GM19035 (cell line): ENCODE measurements at regions not wholly inside any gene's neighbourhood (a gene's known extent, or its start where the extent isn't known, plus 50 kb on each side); places are given as distances from the start of the nearest gene placed in this dataset.
"Not testable (repeated sequence)": the region's sequence is repeated elsewhere in the genome, so short reads cannot be mapped to it uniquely, and the experiment has no call there.

Experiments
- ATAC-seq: cut with Tn5 transposase; IDR thresholded peaks from one replicate; pipeline ENCODE4 v1.9.1; 2021; ENCODE audit not compliant: unreplicated experiment

GRCh38 chr6:56749632-56750151 is 107.0 kb upstream of the DST start:
- ATAC-seq: no peak

DNA sequence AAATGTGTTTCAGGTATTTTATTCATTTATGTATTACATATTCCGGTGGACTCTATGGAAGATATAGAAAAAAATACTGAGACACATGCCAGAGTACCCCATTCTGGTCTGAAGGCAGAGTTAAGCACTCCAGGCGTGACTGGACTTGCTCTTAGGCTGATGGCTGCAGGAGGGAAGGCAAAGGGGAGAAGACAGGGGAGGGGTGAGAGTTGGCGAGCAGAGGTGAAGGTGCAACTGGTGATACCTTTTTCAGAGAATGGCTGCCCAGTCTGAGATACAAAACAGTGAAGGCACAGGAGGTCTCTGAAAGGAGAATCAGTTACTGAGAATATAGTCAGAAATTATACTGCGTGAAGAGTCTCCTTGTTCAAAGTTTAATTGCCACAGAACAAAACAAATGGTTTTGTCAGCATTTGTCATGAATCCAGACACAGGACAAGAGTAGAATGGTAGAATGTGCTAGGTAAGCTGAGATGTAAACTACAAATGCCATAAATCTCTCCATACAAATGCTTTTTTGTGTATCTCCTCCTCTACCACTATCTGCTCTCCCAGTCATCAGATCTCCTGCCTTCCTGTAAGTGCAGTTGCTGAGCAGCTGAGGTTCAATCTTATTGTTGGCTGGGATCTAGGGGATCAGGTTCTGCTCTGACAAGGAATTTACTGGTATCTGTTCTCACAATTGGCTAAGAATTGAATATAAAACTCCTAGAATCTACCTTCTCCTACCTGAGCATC is 104.2 kb upstream of the DST start:
- no peak for ATAC-seq

DNA sequence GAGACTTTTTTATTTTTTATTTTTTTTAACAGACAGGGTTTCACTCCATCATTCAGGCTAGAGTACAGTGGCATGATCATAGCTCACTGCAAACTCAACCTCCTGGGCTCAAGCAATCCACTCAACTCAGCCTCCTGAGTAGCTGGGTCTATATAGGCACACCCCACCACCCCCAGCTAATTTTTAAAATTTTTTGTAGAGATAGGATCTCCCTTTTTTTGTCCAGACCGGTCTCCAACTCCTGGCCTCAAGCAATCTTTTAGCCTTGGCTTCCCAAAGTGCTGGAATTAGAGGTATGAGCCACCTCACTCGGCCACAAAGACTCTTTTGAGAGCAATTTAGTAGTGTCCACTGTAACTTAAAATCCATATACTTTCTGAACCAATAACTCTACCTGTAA is 103.3 kb upstream of the DST start:
- ATAC-seq: no peak

DNA sequence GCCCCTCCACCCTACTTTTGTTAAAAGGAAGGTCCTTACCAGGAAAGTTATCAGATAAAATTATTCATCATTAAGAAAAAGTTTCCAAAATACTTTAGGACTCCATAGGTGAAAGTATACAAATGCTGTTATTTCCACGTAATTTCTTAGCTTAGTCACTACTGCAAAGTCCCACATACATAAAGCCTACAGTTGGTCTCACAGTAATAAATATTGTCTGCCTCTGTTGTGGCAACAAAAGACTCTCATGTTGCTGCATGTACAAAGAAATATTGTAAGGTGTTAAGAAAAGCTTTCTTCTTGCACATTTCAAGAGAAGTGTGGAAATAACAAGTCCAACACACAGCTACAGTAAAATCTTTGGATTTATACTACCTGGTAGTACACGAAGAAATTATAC is 102.4 kb upstream of the DST start:
- ATAC-seq: no peak

DNA sequence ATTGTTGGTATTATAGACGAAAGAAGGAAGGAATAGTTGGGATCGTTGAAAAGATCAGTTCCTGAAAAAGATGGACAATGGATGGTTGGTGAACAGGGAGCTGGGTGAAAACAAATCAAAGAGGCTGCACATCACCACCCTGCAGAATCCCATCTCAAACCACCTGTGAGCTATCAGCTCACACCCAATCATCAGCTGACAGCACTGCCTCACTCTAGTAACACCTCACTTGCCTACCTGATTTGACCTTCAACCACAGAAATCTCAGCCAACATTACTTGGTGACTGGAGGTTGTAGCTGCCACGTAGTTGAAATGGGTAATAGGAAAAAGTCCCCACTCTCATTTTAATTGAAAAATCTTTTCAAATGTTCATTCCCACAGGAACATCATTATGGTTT is 101.8 kb upstream of the DST start:
- no peak for ATAC-seq

GRCh38 chr6:56742122-56742791 is 99.6 kb upstream of the DST start:
- ATAC-seq: peak; percentile 74

DNA sequence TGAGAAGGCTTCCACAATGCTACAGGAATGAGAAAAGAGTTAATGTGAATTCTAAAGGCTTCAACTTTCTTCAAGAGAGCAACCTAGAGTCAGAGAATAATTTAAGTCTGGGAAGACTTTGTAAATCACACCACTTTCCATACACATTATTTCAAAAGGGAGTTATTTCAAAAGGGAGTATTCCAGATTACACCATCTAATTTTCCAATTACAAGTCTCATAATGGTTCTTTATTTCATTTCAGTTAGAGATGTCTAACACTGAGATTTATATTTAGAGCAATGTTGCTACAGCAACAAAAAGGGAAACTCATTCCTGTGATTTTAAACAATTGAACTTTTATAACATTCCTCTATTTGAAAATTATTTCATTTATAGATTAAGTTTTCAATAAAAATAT is 98.8 kb upstream of the DST start:
- ATAC-seq: no peak

- ATAC-seq: no peak
Measured at GRCh38 chr6:56739836-56740815, 97.4 kb upstream of the DST start.

DNA sequence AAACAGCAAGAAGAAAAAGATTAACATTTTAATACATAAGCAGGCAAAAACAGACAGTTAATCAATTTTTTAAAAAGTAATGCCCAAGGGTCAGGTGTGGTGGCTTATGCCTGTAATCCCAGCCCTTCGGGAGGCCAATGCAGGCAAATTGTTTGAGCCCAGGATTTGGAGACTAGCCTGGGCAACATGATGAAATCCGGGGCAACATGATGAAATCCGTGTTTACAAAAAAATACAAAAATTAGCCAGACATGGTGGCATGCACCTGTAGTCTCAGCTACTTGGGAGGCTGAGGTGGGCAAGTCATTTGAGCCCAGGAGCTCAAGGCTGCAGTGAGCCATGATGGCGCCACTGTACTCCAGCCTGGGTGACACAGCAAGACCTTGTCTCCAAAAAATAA is 94.1 kb upstream of the DST start:
- no peak for ATAC-seq

DNA sequence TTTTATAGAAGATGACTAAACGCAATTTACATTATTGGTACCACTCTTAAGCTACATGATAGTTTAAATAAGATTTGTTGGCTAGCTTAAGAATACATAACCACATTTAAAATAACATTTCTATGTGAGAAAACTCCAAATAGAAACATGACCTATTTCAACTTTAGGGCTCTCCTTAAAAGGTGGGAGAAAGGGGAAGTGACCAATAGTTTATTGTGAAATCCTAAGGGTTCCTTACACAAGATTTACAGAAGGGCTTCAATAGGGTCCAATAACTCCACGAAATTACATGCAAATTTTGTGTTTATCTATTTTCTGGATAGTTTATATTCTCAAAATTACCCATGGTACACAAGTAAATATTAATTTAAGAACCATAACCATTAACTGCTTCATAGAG is 91.6 kb upstream of the DST start:
- ATAC-seq: no peak

- no peak for ATAC-seq
Measured at GRCh38 chr6:56733211-56733697, 90.6 kb upstream of the DST start.

DNA sequence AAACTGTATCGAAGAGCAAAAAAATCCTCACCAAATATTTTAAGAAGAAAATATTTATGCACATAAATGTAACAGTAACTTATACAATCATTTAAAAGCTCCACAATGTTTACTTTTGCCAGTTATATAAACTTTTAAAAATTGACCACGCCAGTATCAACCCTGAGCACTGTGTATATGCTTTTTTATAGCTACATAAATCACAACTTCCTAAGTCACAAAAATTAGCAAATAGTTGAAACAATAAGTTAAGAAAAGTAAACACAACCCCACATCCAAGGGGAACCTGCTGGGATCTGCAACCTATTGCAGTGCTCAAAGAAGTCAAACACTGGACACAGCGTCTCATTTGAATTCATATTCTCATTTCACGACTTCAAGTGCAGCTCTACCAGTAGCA is 89.8 kb upstream of the DST start:
- no peak for ATAC-seq

- ATAC-seq: no peak
Measured at GRCh38 chr6:56730663-56731529, 88.2 kb upstream of the DST start.

GRCh38 chr6:56729719-56730118 is 87.0 kb upstream of the DST start:
- no peak for ATAC-seq

- ATAC-seq: not testable (repeated sequence)
Measured at GRCh38 chr6:56729166-56729565, 86.5 kb upstream of the DST start.

- ATAC-seq: no peak
Measured at GRCh38 chr6:56727097-56727850, 84.6 kb upstream of the DST start.

DNA sequence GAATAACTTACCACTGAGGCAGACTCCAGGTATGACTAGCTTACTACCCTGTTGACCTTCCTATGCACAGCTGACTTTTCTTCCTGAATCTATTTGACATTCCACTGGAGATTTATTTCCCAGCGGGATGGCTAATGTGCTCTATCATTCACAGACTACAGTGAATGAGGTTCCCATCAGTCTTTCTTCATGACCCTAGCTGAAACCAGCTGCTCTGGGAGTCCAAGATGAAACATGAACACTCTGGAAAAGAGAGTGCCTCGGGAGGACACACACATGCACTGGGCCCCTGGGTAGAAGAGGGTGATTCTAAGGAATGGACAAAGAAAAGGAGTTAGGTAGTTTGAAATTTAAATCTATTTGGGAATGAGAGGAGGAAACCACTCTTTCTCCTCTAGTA is 82.6 kb upstream of the DST start:
- no peak for ATAC-seq

GRCh38 chr6:56724455-56724854 is 81.8 kb upstream of the DST start:
- no peak for ATAC-seq

DNA sequence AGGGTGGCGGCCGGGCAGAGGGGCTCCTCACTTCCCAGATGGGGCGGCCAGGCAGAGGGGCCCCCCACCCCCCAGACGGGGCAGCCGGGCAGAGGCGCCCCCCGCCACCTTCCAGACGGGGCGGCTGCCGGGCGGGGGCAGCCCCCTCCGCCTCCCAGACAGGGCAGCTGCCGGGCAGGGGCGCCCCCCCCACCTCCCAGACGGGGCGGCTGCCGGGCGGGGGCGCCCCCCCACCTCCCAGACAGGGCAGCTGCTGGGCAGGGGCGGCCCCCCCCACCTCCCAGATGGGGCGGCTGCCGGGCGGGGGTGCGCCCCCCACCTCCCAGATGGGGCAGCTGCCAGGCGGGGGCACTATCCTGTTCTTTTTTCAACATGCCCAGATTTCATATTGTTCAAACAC is 78.2 kb upstream of the DST start:
- no peak for ATAC-seq

- ATAC-seq: not testable (repeated sequence)
Measured at GRCh38 chr6:56720202-56720601, 77.5 kb upstream of the DST start.
